Ovary (tissue), 7 donors: ENCODE measurements at regions not wholly inside any gene's neighbourhood (a gene's known extent, or its start where the extent isn't known, plus 50 kb on each side); places are given as distances from the start of the nearest gene placed in this dataset.

Source experiments
- DNase-seq, 5 donors: peaks; one replicate each; pipeline ENCODE4 v3.0.0-alpha.2; 2019 to 2020
- H3K27ac ChIP-seq, 2 donors: fragments of 200-600 bp; one replicate each; pipeline versions ENCODE4 v1.5.1 to v1.8.0; 2019 to 2022
- H3K27me3 ChIP-seq: fragments of 200-600 bp; one replicate; pipeline ENCODE4 v1.8.0; 2022
- H3K36me3 ChIP-seq: fragments of 200-600 bp; sonication (generic); one replicate; pipeline ENCODE4 v1.5.1; 2019
- H3K4me1 ChIP-seq: one replicate; pipeline ENCODE4 v1.8.1; 2013; ENCODE audit warnings: mild to moderate bottlenecking, moderate library complexity; ENCODE audit not compliant: insufficient read depth
- H3K4me3 ChIP-seq: fragments of 200-600 bp; sonication (generic); one replicate; pipeline ENCODE4 v1.5.1; 2017
- H3K9me3 ChIP-seq, 2 donors: fragments of 200-600 bp in 1 of 2; sonication (generic) in 1 of 2; one replicate each; pipeline versions ENCODE4 v1.5.1 to v1.8.1; 2013 to 2019; ENCODE audit warnings: mild to moderate bottlenecking in 1 of 2, moderate library complexity in 1 of 2
- EP300 ChIP-seq: sonication (generic); formaldehyde crosslinking; IDR thresholded peaks from one replicate; pipeline ENCODE4 v1.6.1; 2017; ENCODE audit warnings: antibody characterized with exemption
- POLR2A ChIP-seq: fragments of 450-650 bp; IDR thresholded peaks from one replicate; pipeline ENCODE4 v1.6.1; 2017; ENCODE audit warnings: antibody characterized with exemption, mild to moderate bottlenecking, moderate library complexity
- WGBS, 3 donors: extraction: QIAGEN DNeasy Blood & Tissue Kit in 1 of 3; methylation state at CpG; one replicate each; pipeline versions ENCODE4 v1.1.5 to v1.1.7; 2013 to 2017; 5-methylcytosine and 5-hydroxymethylcytosine counted together
- intact Hi-C, 4 donors: fragments of 100-400 bp; cut with DNase I; formaldehyde crosslinking; loops; one replicate each; pipeline versions ENCODE4 v1.11.0 to v1.15.1; 2022 to 2023
- TF ChIP-seq, protein P1 (sequence below), 3 donors: fragments of 450-650 bp in 2 of 3; fragments of 200-600 bp in 1 of 3; IDR thresholded peaks; one replicate each; pipeline versions ENCODE4 v1.5.1 to v1.8.0; 2016 to 2022; ENCODE audit warnings: antibody characterized with exemption in 3 of 3, mild to moderate bottlenecking in 1 of 3
- donor health status: DM: no; HTN: no; CAD: no; lungs with moderate emphysema.
- donor health status: DM: no; HTN: no; CAD: no.
- donor health status: Bipolar disorder and iron deficiency.
- donor health status: DM: no; HTN: no; CAD: no.
- donor health status: DM: yes; HTN: yes; CAD: no.

DNA sequence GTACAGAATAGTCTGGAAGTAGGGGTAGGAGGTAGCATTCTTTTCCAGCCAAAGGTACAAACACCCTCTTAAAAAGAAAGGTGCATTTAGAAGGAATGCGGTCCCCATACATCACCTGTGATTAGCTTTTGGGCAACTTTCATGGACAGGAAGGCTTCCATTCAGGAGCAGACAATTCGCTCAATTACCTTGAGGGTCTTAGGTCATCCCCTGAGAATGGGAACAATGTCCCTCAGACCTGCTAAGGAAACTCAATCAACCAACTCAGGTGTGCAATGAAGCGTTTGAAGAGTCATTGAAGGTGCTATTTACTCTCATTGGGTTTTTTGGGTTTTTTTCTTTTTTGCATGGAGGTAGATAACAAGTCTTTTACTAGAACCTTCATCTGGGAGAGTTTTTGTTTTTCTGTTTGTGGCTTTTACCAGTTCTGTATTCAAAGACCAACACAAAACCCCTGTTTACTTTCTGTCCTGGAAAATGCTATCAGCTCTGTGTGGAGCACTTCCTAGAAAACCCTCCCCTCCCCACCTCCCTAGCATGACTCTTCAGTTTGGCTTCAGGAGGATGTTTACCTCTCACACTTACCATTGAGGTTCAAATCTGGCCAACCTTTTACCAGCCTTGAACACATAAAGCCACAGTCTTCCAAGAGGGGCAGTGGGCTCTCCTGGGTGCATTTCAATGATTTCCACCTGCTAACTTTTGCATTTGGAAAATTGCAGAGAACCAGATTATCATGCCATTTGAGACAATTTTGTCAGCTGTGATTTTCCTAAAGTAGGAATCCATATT lies 271.2 kb upstream of the PRDM1 start:
- no peak for DNase-seq
- H3K27ac ChIP-seq: no peak overlapping the region
- H3K4me3 ChIP-seq: no peak overlapping the region
- no peaks in the 10 kb centered on the region for H3K27me3 ChIP-seq
- intact Hi-C loops: no loop called here
- H3K36me3 ChIP-seq: no peaks in the 10 kb centered on the region
- 94 to 98% (median 98%) methylated on average over 3 of the region's 3 CpGs for WGBS, 3 donors
- no peaks in the 10 kb centered on the region for H3K4me1 ChIP-seq
- no peaks in the 10 kb centered on the region for H3K9me3 ChIP-seq
- no peak for TF ChIP-seq POLR2A
- TF ChIP-seq, protein P1, sequence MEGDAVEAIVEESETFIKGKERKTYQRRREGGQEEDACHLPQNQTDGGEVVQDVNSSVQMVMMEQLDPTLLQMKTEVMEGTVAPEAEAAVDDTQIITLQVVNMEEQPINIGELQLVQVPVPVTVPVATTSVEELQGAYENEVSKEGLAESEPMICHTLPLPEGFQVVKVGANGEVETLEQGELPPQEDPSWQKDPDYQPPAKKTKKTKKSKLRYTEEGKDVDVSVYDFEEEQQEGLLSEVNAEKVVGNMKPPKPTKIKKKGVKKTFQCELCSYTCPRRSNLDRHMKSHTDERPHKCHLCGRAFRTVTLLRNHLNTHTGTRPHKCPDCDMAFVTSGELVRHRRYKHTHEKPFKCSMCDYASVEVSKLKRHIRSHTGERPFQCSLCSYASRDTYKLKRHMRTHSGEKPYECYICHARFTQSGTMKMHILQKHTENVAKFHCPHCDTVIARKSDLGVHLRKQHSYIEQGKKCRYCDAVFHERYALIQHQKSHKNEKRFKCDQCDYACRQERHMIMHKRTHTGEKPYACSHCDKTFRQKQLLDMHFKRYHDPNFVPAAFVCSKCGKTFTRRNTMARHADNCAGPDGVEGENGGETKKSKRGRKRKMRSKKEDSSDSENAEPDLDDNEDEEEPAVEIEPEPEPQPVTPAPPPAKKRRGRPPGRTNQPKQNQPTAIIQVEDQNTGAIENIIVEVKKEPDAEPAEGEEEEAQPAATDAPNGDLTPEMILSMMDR (IDR thresholded peaks at IDR 0.05): no peak
- no peak for TF ChIP-seq EP300

DNA sequence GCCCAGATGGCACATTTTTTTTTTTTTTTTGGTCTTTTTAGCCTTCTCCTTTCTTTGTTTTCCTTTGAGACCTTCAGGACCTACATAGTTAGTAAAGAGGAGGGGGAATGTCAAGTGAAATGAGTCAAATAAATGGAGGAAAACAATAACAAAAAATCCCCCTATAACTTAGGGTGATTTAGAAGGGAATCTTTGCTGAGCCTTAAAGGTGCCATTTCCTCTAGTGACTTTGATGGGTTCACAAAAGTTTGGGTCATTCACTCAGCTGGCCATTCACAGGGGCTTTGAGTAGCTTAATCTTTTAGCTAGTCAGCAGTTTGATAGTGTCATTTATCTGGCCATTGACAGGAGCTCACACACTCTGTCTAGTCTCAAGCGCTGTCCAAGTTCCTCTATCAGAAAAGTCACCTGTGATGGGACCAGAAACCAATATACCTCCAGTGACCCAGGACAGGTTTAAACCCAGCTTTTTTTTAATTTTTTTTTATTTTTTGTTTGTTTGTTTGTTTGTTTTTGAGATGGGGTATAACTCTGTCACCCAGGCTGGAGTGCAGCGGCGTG lies 275.1 kb upstream of the PRDM1 start:
- H3K36me3 ChIP-seq: no peaks in the 10 kb centered on the region
- no peaks in the 10 kb centered on the region for H3K9me3 ChIP-seq
- no peaks in the 10 kb centered on the region for H3K27me3 ChIP-seq
- H3K4me3 ChIP-seq: no peak overlapping the region
- no peak for TF ChIP-seq EP300
- TF ChIP-seq, protein P1 (IDR thresholded peaks at IDR 0.05): no peak
- TF ChIP-seq POLR2A: no peak
- peaks cover 2% of the 10 kb centered on the region for H3K4me1 ChIP-seq
- WGBS, 3 donors: 88 to 97% (median 94%) methylated on average over 3 of the region's 3 CpGs
- no peak overlapping the region for H3K27ac ChIP-seq
- intact Hi-C loops: no loop called here
- DNase-seq: no peak

DNA sequence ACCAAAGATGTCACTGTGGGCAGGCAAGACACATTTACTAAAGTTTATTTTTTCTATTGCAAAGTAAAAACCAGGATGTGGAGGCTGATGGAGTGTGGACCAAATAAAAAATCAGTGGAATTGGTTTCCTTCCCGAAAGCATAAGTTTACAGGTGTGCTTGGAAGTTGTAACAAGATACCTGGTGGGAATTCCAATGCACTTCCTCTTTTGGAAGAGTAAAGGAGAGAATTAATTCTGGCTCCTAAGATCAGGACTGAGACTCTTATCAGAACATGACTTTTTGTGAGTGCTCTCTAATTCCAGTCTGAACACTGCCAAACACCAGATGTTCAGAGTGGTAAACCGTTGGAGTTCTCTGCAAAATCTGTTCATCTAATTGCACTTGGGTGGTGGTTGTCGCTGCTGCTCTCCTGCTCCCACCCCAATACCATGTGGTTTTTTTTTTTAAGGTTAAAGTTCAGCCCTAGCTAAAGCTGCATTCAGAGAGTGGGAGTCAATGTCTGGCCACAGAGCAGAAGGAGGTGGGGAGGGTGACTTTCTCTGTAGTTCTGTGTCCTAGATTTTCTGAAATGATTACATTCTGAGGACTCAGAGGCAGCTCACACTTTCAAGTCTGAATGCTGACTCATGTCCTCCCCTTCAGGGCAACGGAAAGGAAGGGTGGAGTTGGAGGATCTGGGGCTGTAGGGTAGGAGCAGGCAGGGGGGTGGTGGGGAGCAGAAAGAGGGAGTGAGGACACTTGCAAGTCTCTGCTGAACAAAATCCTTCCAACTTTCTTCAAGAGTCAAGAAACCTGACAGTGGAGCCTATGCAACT lies 275.8 kb upstream of the PRDM1 start:
- H3K4me1 ChIP-seq: peaks cover 2% of the 10 kb centered on the region
- DNase-seq: no peak
- TF ChIP-seq, protein P1 (IDR thresholded peaks at IDR 0.05): no peak
- TF ChIP-seq POLR2A (no peak), EP300 (no peak)
- H3K27ac ChIP-seq: no peak overlapping the region
- H3K4me3 ChIP-seq: no peak overlapping the region
- H3K36me3 ChIP-seq: no peaks in the 10 kb centered on the region
- intact Hi-C loops: no loop called here
- 7 to 20% (median 19%) methylated on average over 4 of the region's 4 CpGs for WGBS, 3 donors
- H3K27me3 ChIP-seq: no peaks in the 10 kb centered on the region
- H3K9me3 ChIP-seq: no peaks in the 10 kb centered on the region

DNA sequence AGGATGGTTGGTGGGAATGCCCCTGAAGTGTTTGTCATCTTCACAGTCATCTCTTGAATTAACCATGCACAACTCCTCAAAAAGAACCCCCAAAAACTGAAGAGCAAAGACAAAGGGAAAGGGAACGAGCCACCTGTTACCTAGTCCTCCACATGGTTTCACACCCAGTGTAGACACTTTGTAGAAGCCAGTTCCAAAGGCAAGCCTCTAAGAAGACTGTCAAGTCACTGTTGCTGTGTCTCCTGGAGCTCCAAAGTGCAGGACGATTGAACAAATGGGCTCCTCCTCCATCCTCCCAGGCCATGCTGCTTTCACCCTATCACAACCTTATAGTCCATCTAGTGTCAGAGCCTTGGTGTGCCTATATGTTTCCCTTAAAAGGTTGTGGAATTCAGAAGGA lies 277.6 kb upstream of the PRDM1 start:
- no peak for TF ChIP-seq EP300
- TF ChIP-seq POLR2A: no peak
- TF ChIP-seq, protein P1 (IDR thresholded peaks at IDR 0.05): no peak
- Histone ChIP-seq H3K4me3 (no peak overlapping the region), H3K27ac (no peak overlapping the region), H3K4me1 (peaks cover 2% of the 10 kb centered on the region), H3K9me3 (no peaks in the 10 kb centered on the region), H3K27me3 (no peaks in the 10 kb centered on the region), H3K36me3 (no peaks in the 10 kb centered on the region)
- DNase-seq: no peak
- WGBS, 3 donors: 81 to 91% (median 90%) methylated on average over 2 of the region's 2 CpGs
- intact Hi-C loops: loop anchor here in 1 of 4 donors (10.0 kb wide), 1 partner anchor 96 kb away; no protein-coding TSS in a partner anchor
